Astrocyte (in vitro differentiated cells and primary cell): ENCODE measurements at regions not wholly inside any gene's neighbourhood (a gene's known extent, or its start where the extent isn't known, plus 50 kb on each side); places are given as distances from the start of the nearest gene placed in this dataset.

ENCODE experiments used
- DNase-seq: peaks from one replicate; pipeline ENCODE4 v3.0.0-alpha.2; 2010; ENCODE audit warnings: low read depth
- FAIRE-seq: peaks from 2 replicates; lab custom pipeline; 2011; peaks lifted over from hg19 to GRCh38; lab: Jason Lieb, UNC
- H2AFZ ChIP-seq: 2 replicates; pipeline ENCODE4 v1.6.0; 2012; ENCODE audit warnings: low read depth, low read length, inconsistent platforms
- H3K27ac ChIP-seq: 2 replicates; pipeline ENCODE4 v1.5.1; 2011; ENCODE audit warnings: low read depth, low read length, inconsistent platforms
- H3K27me3 ChIP-seq: 2 replicates; pipeline ENCODE4 v1.6.0; 2011; ENCODE audit warnings: low read length, inconsistent platforms; ENCODE audit not compliant: insufficient read depth
- H3K36me3 ChIP-seq: 2 replicates; pipeline ENCODE4 v1.5.1; 2011; ENCODE audit warnings: low read length, inconsistent platforms; ENCODE audit not compliant: insufficient read depth
- H3K4me1 ChIP-seq: 2 replicates; pipeline ENCODE4 v1.5.1; 2011; ENCODE audit warnings: low read length, inconsistent platforms; ENCODE audit not compliant: insufficient read depth
- H3K4me2 ChIP-seq: 2 replicates; pipeline ENCODE4 v1.6.0; 2012; ENCODE audit warnings: low read length, inconsistent platforms
- H3K4me3 ChIP-seq: 2 replicates; pipeline ENCODE4 v1.5.1; 2011; ENCODE audit warnings: low read depth, mild to moderate bottlenecking, low read length, inconsistent platforms; ENCODE audit not compliant: insufficient read depth
- H3K79me2 ChIP-seq: 2 replicates; pipeline ENCODE4 v1.6.0; 2012; ENCODE audit warnings: mild to moderate bottlenecking, low read length, inconsistent platforms; ENCODE audit not compliant: insufficient read depth
- H3K9ac ChIP-seq: 2 replicates; pipeline ENCODE4 v1.6.0; 2012; ENCODE audit warnings: mild to moderate bottlenecking, low read length, inconsistent platforms
- H3K9me3 ChIP-seq: 2 replicates; pipeline ENCODE4 v1.5.1; 2012; ENCODE audit warnings: low read depth, mild to moderate bottlenecking, low read length, inconsistent platforms; ENCODE audit not compliant: insufficient read depth
- H4K20me1 ChIP-seq: 2 replicates; pipeline ENCODE4 v1.6.0; 2012; ENCODE audit warnings: low read length, inconsistent platforms; ENCODE audit not compliant: insufficient read depth
- H3K27ac Mint-ChIP-seq: one replicate; pipeline ENCODE4 v1.8.0; 2021; ENCODE audit warnings: mild to moderate bottlenecking, mixed read lengths; ENCODE audit not compliant: unreplicated experiment
- H3K27me3 Mint-ChIP-seq: one replicate; pipeline ENCODE4 v1.8.0; 2021; ENCODE audit warnings: low read depth, mixed read lengths; ENCODE audit not compliant: unreplicated experiment
- H3K36me3 Mint-ChIP-seq: one replicate; pipeline ENCODE4 v1.8.0; 2021; ENCODE audit warnings: low read depth, mixed read lengths; ENCODE audit not compliant: unreplicated experiment
- H3K4me1 Mint-ChIP-seq: one replicate; pipeline ENCODE4 v1.8.0; 2021; ENCODE audit warnings: low read depth, mixed read lengths; ENCODE audit not compliant: unreplicated experiment
- H3K4me3 Mint-ChIP-seq: one replicate; pipeline ENCODE4 v1.8.0; 2021; ENCODE audit warnings: mild to moderate bottlenecking, moderate library complexity, mixed read lengths; ENCODE audit not compliant: unreplicated experiment
- H3K9me3 Mint-ChIP-seq: one replicate; pipeline ENCODE4 v1.8.0; 2021; ENCODE audit warnings: mild to moderate bottlenecking, mixed read lengths; ENCODE audit not compliant: unreplicated experiment
- EZH2 ChIP-seq: IDR thresholded peaks from 2 replicates; pipeline ENCODE4 v1.6.1; 2012; ENCODE audit warnings: mild to moderate bottlenecking, low read length, inconsistent platforms; ENCODE audit not compliant: insufficient read depth
- TF ChIP-seq, protein P1 (sequence below): IDR thresholded peaks from 2 replicates; pipeline ENCODE4 v1.5.1; 2011; ENCODE audit warnings: low read depth, mild to moderate bottlenecking, inconsistent platforms, low read length, moderate library complexity; ENCODE audit not compliant: insufficient read depth

- H3K79me2 ChIP-seq, result no peaks in the 10 kb centered on the region
- no peak overlapping the region for H2AFZ ChIP-seq
- H3K27me3 Mint-ChIP-seq, result peaks cover 4% of the 10 kb centered on the region
- H3K9me3 ChIP-seq, result no peaks in the 10 kb centered on the region
- H3K27me3 ChIP-seq, result no peaks in the 10 kb centered on the region
- no peak overlapping the region for H3K27ac ChIP-seq
- no peak overlapping the region for H3K4me2 ChIP-seq
- FAIRE-seq (no peak), DNase-seq (no peak)
- no peak overlapping the region for H3K4me3 ChIP-seq
- H3K36me3 Mint-ChIP-seq, result no peaks in the 10 kb centered on the region
- TF ChIP-seq, protein P1, sequence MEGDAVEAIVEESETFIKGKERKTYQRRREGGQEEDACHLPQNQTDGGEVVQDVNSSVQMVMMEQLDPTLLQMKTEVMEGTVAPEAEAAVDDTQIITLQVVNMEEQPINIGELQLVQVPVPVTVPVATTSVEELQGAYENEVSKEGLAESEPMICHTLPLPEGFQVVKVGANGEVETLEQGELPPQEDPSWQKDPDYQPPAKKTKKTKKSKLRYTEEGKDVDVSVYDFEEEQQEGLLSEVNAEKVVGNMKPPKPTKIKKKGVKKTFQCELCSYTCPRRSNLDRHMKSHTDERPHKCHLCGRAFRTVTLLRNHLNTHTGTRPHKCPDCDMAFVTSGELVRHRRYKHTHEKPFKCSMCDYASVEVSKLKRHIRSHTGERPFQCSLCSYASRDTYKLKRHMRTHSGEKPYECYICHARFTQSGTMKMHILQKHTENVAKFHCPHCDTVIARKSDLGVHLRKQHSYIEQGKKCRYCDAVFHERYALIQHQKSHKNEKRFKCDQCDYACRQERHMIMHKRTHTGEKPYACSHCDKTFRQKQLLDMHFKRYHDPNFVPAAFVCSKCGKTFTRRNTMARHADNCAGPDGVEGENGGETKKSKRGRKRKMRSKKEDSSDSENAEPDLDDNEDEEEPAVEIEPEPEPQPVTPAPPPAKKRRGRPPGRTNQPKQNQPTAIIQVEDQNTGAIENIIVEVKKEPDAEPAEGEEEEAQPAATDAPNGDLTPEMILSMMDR, result no peak
- TF ChIP-seq EZH2, result no peak
- H3K9ac ChIP-seq, result no peak overlapping the region
- H4K20me1 ChIP-seq, result no peaks in the 10 kb centered on the region
- no peak overlapping the region for H3K27ac Mint-ChIP-seq
- H3K4me3 Mint-ChIP-seq, result no peak overlapping the region
- no peaks in the 10 kb centered on the region for H3K4me1 ChIP-seq
- no peaks in the 10 kb centered on the region for H3K36me3 ChIP-seq
- no peaks in the 10 kb centered on the region for H3K4me1 Mint-ChIP-seq
- peaks cover 5% of the 10 kb centered on the region for H3K9me3 Mint-ChIP-seq
Observed at GRCh38 chr12:45547132-45547531, 182.4 kb upstream of the ARID2 start.

- Histone ChIP-seq H3K4me2 (no peak overlapping the region), H3K4me1 (no peaks in the 10 kb centered on the region), H3K4me3 (no peak overlapping the region), H3K27me3 (no peaks in the 10 kb centered on the region), H2AFZ (no peak overlapping the region), H3K79me2 (no peaks in the 10 kb centered on the region), H3K9ac (no peak overlapping the region), H3K36me3 (no peaks in the 10 kb centered on the region), H3K27ac (no peak overlapping the region), H3K9me3 (no peaks in the 10 kb centered on the region), H4K20me1 (no peaks in the 10 kb centered on the region)
- Mint-ChIP-seq H3K36me3 (no peaks in the 10 kb centered on the region), H3K4me3 (no peak overlapping the region), H3K4me1 (no peaks in the 10 kb centered on the region), H3K27ac (no peak overlapping the region), H3K27me3 (peaks cover 4% of the 10 kb centered on the region), H3K9me3 (peaks cover 5% of the 10 kb centered on the region)
- DNase-seq, result peak; percentile 3
- TF ChIP-seq EZH2, result no peak
- TF ChIP-seq, protein P1, result no peak
- FAIRE-seq, result no peak
Observed at GRCh38 chr12:45547822-45548221, 181.7 kb upstream of the ARID2 start.

GRCh38 chr12:45548426-45548825 is 181.1 kb upstream of the ARID2 start:
- no peak overlapping the region for H3K4me2 ChIP-seq
- H2AFZ ChIP-seq, result no peak overlapping the region
- Mint-ChIP-seq H3K4me3 (no peak overlapping the region), H3K27ac (no peak overlapping the region), H3K4me1 (no peaks in the 10 kb centered on the region), H3K27me3 (peaks cover 8% of the 10 kb centered on the region), H3K9me3 (peaks cover 5% of the 10 kb centered on the region), H3K36me3 (no peaks in the 10 kb centered on the region)
- no peaks in the 10 kb centered on the region for H4K20me1 ChIP-seq
- H3K9me3 ChIP-seq, result no peaks in the 10 kb centered on the region
- H3K27me3 ChIP-seq, result no peaks in the 10 kb centered on the region
- H3K79me2 ChIP-seq, result no peaks in the 10 kb centered on the region
- no peak for DNase-seq
- H3K4me3 ChIP-seq, result no peak overlapping the region
- H3K27ac ChIP-seq, result no peak overlapping the region
- no peak for TF ChIP-seq EZH2
- TF ChIP-seq, protein P1, result no peak
- no peak overlapping the region for H3K9ac ChIP-seq
- no peak for FAIRE-seq
- H3K36me3 ChIP-seq, result no peaks in the 10 kb centered on the region
- no peaks in the 10 kb centered on the region for H3K4me1 ChIP-seq
